ENCODE measurements at regions not wholly inside any gene's neighbourhood (a gene's known extent, or its start where the extent isn't known, plus 50 kb on each side); places are given as distances from the start of the nearest gene placed in this dataset.
"Not testable (repeated sequence)": the region's sequence is repeated elsewhere in the genome, so short reads cannot be mapped to it uniquely, and the experiment has no call there.

DNA sequence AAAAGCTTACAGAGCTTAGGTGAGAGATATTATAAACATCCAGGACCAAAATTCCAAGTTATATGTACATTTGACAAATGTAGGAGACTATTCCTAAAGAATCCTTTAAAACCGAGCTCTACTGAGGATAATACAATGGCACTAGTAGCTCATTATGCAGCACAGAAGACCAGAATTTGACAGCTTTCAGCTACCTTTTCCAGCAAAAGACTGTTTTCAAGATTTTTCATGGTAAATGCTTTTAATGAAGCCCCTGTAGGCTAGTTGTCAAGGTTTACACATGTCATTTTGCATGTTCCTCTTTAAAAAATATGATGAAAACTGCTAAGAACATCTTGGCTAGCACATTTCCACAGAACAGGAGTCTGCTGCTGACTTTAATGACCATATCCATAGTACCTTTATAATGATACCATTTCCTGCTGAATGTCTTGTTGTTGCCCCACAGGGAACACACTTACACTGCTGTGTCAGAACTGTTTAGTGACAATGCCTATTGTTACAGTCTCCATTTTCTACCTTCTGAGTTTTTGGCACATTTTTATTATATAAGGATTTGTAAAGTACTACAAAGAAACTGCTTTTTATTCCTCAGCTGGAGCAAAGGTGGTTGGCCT lies 1382.3 kb downstream of the RAPGEF2 start:
- H3K9me3 ChIP-seq: peaks cover 5% of the 10 kb centered on the region
- H3K27ac ChIP-seq: no peak overlapping the region
- H3K4me3 ChIP-seq: no peak overlapping the region
- H4K20me1 ChIP-seq: no peaks in the 10 kb centered on the region
- no peak overlapping the region for H3K4me2 ChIP-seq
- H3K36me3 ChIP-seq: no peaks in the 10 kb centered on the region
- H3K9ac ChIP-seq: no peak overlapping the region
- H3K27me3 ChIP-seq: no peaks in the 10 kb centered on the region
- H3K4me1 ChIP-seq: no peaks in the 10 kb centered on the region
- TF ChIP-seq Cebpa-rat (IDR thresholded peaks at IDR 0.05): no peak

DNA sequence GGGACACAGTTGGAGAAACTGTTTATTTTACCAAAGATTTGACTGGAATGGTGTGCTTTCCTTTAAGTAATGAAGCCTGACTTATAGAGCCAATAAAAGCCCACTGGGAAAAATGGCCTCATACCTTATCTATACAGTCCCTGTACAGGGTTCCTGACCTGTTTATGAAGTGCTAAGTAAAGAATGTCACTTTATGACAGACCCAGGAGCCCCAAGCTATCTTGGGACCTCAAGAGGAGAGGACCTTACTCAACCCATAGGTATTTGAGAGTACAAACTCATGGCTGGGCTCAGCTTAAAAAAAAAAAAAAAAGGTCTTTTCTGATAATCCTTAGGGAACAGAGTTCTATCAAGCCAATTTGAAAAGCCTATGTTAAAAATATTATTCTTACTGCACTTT lies 1389.3 kb downstream of the RAPGEF2 start:
- no peak overlapping the region for H3K4me2 ChIP-seq
- no peak overlapping the region for H3K9ac ChIP-seq
- H4K20me1 ChIP-seq: no peaks in the 10 kb centered on the region
- H3K4me3 ChIP-seq: no peak overlapping the region
- H3K27me3 ChIP-seq: no peaks in the 10 kb centered on the region
- no peaks in the 10 kb centered on the region for H3K36me3 ChIP-seq
- no peaks in the 10 kb centered on the region for H3K4me1 ChIP-seq
- peaks cover 7% of the 10 kb centered on the region for H3K9me3 ChIP-seq
- TF ChIP-seq Cebpa-rat (IDR thresholded peaks at IDR 0.05): no peak
- H3K27ac ChIP-seq: no peak overlapping the region

DNA sequence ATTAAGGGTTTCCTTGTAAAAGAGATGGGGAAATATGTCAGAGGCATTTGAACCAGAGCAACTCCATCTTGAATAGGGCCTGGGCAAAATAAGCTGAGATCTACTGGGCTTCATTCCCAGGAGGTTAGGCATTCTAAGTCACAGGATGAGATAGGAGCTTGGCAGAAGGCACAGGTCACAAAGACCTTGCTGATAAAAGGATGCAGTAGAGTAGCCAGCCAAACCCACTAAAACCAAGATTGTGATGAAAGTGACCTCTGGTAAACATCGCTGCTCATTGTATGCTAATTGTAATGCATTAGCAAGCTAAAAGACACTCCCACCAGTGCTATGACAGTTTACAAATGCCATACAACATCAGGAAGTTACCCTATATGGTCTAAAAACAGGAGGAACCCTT lies 1390.3 kb downstream of the RAPGEF2 start:
- TF ChIP-seq Cebpa-rat (IDR thresholded peaks at IDR 0.05): no peak
- Histone ChIP-seq H3K4me1 (no peaks in the 10 kb centered on the region), H3K9ac (no peak overlapping the region), H3K27ac (no peak overlapping the region), H3K4me3 (no peak overlapping the region), H3K36me3 (no peaks in the 10 kb centered on the region), H4K20me1 (no peaks in the 10 kb centered on the region), H3K9me3 (peaks cover 7% of the 10 kb centered on the region), H3K27me3 (no peaks in the 10 kb centered on the region), H3K4me2 (no peak overlapping the region)

DNA sequence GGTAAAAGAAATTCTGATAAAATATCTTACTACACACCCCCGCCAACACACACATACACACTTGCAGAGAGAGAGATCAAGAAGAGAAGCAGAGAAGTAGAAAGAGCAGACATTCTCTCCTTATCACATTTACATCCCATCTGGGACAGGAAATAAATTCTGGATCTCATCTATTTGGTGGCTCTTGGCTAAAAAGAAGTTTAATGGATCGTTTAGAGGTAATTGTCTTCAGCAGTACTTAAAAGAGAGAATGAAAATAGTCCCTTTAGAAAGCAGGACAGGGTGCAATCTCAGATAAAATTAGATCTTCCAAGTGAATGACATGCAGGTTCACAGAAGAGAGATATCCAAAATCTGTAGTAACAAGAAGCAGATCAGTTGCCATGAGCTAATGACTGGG lies 1392.5 kb downstream of the RAPGEF2 start:
- H4K20me1 ChIP-seq: no peaks in the 10 kb centered on the region
- no peak overlapping the region for H3K4me2 ChIP-seq

DNA sequence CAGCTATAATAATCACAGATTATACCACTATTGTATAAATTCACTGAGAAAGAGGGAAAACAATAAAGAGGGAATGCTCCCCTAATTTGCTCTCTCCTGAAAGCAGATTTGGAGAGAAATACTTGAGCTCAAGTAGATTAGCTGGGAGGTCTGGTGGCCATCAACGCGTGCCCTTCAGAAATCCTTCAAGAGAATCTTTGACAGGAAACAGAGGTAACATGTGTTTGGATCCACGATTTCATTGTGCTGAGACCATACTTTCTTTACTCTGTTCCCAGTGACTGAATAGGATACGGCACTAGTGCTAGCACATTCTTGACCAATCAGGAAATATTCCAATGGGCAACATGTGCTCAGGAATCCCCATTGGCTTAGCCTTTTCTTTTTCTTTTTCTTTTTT lies 1395.3 kb downstream of the RAPGEF2 start:
- Histone ChIP-seq H3K27ac (no peak overlapping the region), H4K20me1 (no peaks in the 10 kb centered on the region), H3K4me3 (no peak overlapping the region), H3K27me3 (no peaks in the 10 kb centered on the region), H3K36me3 (no peaks in the 10 kb centered on the region), H3K9ac (no peak overlapping the region), H3K4me2 (no peak overlapping the region), H3K9me3 (no peaks in the 10 kb centered on the region), H3K4me1 (no peaks in the 10 kb centered on the region)
- TF ChIP-seq Cebpa-rat (IDR thresholded peaks at IDR 0.05): no peak

More for the DNA sequence above, 1392.5 kb downstream of the RAPGEF2 start:
- Histone ChIP-seq H3K27ac (no peak overlapping the region), H3K4me1 (no peaks in the 10 kb centered on the region), H3K9ac (no peak overlapping the region), H3K27me3 (no peaks in the 10 kb centered on the region), H3K9me3 (peaks cover 7% of the 10 kb centered on the region), H3K4me3 (no peak overlapping the region), H3K36me3 (no peaks in the 10 kb centered on the region)
- TF ChIP-seq Cebpa-rat (IDR thresholded peaks at IDR 0.05): no peak

DNA sequence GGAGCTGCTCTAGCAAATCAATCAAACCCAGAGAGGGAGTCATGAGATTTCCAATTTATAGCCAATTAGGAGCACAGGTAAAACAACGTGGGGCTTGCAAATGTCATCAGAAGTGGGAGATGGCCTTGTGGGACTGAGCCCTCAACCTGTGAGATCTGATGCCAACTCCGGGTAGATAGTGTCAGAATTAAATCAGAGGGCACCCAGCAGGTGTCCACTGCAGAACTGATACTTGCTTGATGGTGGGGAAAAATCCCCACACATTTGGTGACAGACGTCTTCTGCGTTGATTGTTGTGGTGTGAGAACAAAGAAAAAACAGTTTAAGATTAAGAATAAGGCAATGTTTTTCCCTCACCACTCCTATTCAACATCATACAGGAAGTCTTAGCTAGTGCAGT lies 1402.8 kb downstream of the RAPGEF2 start:
- no peak for TF ChIP-seq Cebpa-rat (IDR thresholded peaks at IDR 0.05)
- Histone ChIP-seq H3K27me3 (no peaks in the 10 kb centered on the region), H3K27ac (no peak overlapping the region), H3K36me3 (no peaks in the 10 kb centered on the region), H3K4me1 (no peaks in the 10 kb centered on the region), H3K9ac (no peak overlapping the region), H3K4me3 (no peak overlapping the region), H4K20me1 (no peaks in the 10 kb centered on the region), H3K4me2 (no peak overlapping the region), H3K9me3 (no peaks in the 10 kb centered on the region)

DNA sequence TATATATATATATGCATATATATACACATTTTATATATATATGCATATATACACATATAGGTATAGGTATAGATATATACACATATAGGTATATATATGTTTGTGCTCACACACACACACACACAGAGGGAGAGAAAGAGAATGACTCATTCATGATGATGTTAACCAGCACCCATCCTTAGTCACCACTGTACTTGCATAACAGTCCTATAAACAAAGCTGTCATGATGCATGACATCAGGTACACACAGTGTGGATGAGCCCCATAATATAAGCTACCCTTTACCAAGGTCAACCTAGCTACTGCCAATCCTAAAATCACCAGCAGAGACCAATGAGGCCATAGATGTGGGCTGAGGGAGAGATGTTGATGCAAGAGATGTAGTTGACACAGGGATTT lies 1408.0 kb downstream of the RAPGEF2 start:
- Histone ChIP-seq H3K36me3 (no peaks in the 10 kb centered on the region), H3K9ac (no peak overlapping the region), H3K27ac (no peak overlapping the region), H3K27me3 (no peaks in the 10 kb centered on the region), H3K4me2 (no peak overlapping the region), H3K4me1 (no peaks in the 10 kb centered on the region), H3K9me3 (no peaks in the 10 kb centered on the region), H3K4me3 (no peak overlapping the region), H4K20me1 (no peaks in the 10 kb centered on the region)
- TF ChIP-seq Cebpa-rat (IDR thresholded peaks at IDR 0.05): no peak

DNA sequence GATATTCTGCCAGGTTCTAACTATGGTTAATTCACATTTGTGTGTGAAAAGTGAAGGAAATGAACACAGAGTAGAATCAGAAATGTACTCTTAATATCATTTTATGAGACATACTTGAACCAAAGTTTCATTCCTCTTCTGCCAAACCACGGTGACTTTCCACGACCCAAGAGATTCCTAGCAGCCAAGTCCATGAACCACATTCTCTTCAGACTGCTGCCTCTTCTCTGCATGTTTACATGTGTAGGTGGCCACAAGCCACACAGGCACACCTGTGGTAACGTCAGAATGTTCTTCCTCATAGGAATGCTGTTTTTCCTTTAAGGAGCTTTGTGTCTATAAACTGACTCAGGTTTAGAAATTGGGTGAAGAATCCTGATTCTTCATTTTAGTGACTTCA lies 1411.2 kb downstream of the RAPGEF2 start:
- no peaks in the 10 kb centered on the region for H3K27me3 ChIP-seq
- no peak overlapping the region for H3K4me3 ChIP-seq
- no peaks in the 10 kb centered on the region for H4K20me1 ChIP-seq
- H3K9ac ChIP-seq: no peak overlapping the region
- no peak for TF ChIP-seq Cebpa-rat (IDR thresholded peaks at IDR 0.05)
- H3K4me2 ChIP-seq: no peak overlapping the region
- H3K9me3 ChIP-seq: no peaks in the 10 kb centered on the region
- no peak overlapping the region for H3K27ac ChIP-seq
- H3K4me1 ChIP-seq: no peaks in the 10 kb centered on the region
- no peaks in the 10 kb centered on the region for H3K36me3 ChIP-seq

DNA sequence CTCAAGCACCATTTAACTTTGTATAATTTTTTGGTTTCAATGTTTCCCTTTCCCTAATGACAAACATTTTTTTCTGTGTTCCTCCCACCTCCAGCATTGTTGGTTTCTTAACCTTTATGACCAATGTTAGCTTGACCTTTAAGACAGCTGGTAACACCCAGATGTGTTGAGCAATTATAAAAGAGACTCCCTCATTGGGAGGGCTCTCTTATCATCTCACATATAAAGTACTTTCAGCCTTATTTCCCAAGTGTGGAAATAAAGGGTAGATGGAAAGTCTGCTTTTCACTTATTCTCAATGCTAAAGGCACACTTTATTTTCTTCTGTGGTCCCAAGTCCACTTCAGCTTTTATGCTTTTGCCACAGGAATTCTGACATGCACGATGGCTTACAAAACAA lies 1420.4 kb downstream of the RAPGEF2 start:
- Histone ChIP-seq H3K27me3 (no peaks in the 10 kb centered on the region), H3K4me1 (no peaks in the 10 kb centered on the region), H3K9me3 (no peaks in the 10 kb centered on the region), H4K20me1 (no peaks in the 10 kb centered on the region), H3K36me3 (no peaks in the 10 kb centered on the region), H3K9ac (no peak overlapping the region), H3K4me2 (no peak overlapping the region), H3K27ac (no peak overlapping the region), H3K4me3 (no peak overlapping the region)
- TF ChIP-seq Cebpa-rat (IDR thresholded peaks at IDR 0.05): no peak

DNA sequence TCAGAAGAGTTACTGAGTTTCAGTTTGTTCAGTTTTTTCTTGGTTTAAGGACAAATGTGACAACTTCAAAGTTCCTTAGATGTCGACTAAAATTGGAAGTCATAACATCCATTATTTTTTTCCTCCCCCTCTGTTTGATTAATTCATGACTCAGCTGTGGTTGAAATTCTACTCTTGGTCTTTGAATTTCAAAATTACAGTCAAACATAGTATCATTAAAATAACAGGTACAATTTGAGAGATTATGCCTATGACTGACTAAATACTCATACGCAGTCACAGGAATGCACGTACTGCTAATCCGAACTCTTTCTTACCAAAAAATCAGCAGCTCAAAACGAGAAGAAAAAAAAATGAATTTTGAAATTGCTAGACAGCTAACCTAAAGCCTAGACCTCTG lies 1434.8 kb downstream of the RAPGEF2 start:
- Histone ChIP-seq H3K4me1 (no peaks in the 10 kb centered on the region), H3K9me3 (no peaks in the 10 kb centered on the region), H3K36me3 (no peaks in the 10 kb centered on the region), H3K4me3 (no peak overlapping the region), H3K27me3 (no peaks in the 10 kb centered on the region), H3K27ac (no peak overlapping the region), H3K9ac (no peak overlapping the region), H3K4me2 (no peak overlapping the region), H4K20me1 (no peaks in the 10 kb centered on the region)
- TF ChIP-seq Cebpa-rat (IDR thresholded peaks at IDR 0.05): no peak

DNA sequence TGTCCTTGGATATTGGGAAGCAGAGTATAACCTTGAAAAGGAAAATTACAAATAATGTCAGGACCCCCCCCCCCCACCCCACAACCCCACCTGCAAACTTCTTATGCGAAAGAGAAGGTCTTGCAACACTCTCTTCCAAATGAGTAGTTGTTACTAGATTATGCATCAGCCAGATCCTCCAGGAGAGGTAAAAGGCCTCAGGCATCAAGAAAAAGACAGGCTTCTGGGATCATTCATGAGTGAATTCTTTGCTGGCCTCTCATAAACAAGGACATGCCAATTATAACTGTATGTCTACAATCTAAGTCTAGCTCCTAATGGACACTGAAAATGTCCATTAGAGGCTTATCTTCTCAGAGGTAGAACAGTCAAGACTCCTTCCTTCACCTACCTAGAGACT lies 1443.3 kb downstream of the RAPGEF2 start:
- Histone ChIP-seq H3K4me2 (no peak overlapping the region), H4K20me1 (no peaks in the 10 kb centered on the region), H3K36me3 (no peaks in the 10 kb centered on the region), H3K9me3 (no peaks in the 10 kb centered on the region; the same call in 1 of the 2 replicates), H3K4me3 (no peak overlapping the region), H3K27ac (no peak overlapping the region), H3K27me3 (no peaks in the 10 kb centered on the region), H3K9ac (no peak overlapping the region), H3K4me1 (no peaks in the 10 kb centered on the region)
- TF ChIP-seq Cebpa-rat (IDR thresholded peaks at IDR 0.05): no peak

DNA sequence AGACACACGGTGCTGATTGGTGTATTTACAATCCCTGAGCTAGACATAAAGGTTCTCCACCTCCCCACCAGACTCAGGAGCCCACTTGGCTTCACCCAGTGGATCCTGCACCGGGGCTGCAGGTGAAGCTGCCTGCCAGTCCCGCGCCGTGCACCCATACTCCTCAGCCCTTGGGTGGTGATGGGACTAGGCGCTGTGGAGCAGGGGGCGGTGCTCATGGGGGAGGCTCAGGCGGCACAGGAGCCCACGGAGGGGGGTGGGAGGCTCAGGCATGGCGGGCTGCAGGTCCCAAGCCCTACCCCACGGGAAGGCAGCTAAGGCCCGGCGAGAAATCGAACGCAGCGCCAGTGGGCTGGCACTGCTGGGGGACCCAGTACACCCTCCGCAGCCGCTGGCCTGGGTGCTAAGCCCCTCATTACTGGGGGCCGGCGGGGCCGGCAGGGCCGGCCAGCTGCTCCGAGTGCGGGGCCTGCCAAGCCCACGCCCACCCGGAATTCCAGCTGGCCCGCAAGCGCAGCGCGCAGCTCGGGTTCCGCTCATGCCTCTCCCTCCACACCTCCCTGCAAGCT lies 1447.2 kb downstream of the RAPGEF2 start:
- H3K4me2 ChIP-seq, H4K20me1 ChIP-seq, H3K9ac ChIP-seq, H3K4me3 ChIP-seq, H3K27ac ChIP-seq, H3K4me1 ChIP-seq, H3K27me3 ChIP-seq, H3K9me3 ChIP-seq, H3K36me3 ChIP-seq: not testable (repeated sequence)

Measured in BLaER1 (cell line).